Pancreas (tissue), 10 donors: ENCODE measurements at regions not wholly inside any gene's neighbourhood (a gene's known extent, or its start where the extent isn't known, plus 50 kb on each side); places are given as distances from the start of the nearest gene placed in this dataset.

ENCODE experiments used
- ATAC-seq, 4 donors: fragments of 200-7000 bp; cut with Tn5 transposase; one replicate each; pipeline versions ENCODE4 v1.8.0 to v1.9.1; 2020; ENCODE audit warnings: mild to moderate bottlenecking in 4 of 4, moderate library complexity in 4 of 4
- DNase-seq, 6 donors: peaks; one replicate each; pipeline ENCODE4 v3.0.0-alpha.2; 2020
- FAIRE-seq: peaks from 2 replicates; lab custom pipeline; 2012; peaks lifted over from hg19 to GRCh38; lab: Jason Lieb, UNC
- H3K27ac ChIP-seq, 4 donors: fragments of 200-600 bp; sonication (generic); 1 replicate in 3 of 4; 2 replicates in 1 of 4; pipeline versions ENCODE4 v1.5.0 to v1.8.0; 2020
- H3K27me3 ChIP-seq, 4 donors: fragments of 200-600 bp; one replicate each; pipeline ENCODE4 v1.8.0; 2021
- H3K36me3 ChIP-seq, 3 donors: fragments of 200-600 bp; sonication (generic) in 1 of 3; one replicate each; pipeline versions ENCODE4 v1.5.0 to v1.8.0; 2020 to 2021
- H3K4me1 ChIP-seq, 3 donors: fragments of 200-600 bp; one replicate each; pipeline ENCODE4 v1.8.0; 2021
- H3K4me3 ChIP-seq, 4 donors: fragments of 200-600 bp; sonication (generic) in 2 of 4; one replicate each; pipeline versions ENCODE4 v1.5.0 to v1.8.0; 2020 to 2021
- H3K9me3 ChIP-seq, 4 donors: fragments of 200-600 bp; one replicate each; pipeline ENCODE4 v1.8.0; 2021
- CTCF ChIP-seq, 4 donors: fragments of 200-600 bp; sonication (generic) in 3 of 4; IDR thresholded peaks; one replicate each; pipeline versions ENCODE4 v1.5.0 to v1.8.0; 2021; ENCODE audit warnings: antibody characterized with exemption in 4 of 4
- WGBS, 2 donors: extraction: QIAGEN DNeasy Blood & Tissue Kit; methylation state at CpG; one replicate each; pipeline ENCODE4 v1.1.7; 2013; 5-methylcytosine and 5-hydroxymethylcytosine counted together
- intact Hi-C, 3 donors: fragments of 100-400 bp; cut with DNase I; formaldehyde crosslinking; loops; one replicate each; pipeline versions ENCODE4 v1.11.1 to v1.14.2; 2022
- donor health status: healthy with polysubstance abuse.
- donor health status: DM: no; HTN: no; CAD: no; lungs with moderate emphysema.
- donor health status: DM: no; HTN: no; CAD: no.
- donor health status: control.
- donor health status: control.
- donor health status: Bipolar disorder and iron deficiency.
- donor health status: DM: yes; HTN: yes; CAD: no.
- donor health status: DM: no; HTN: no; CAD: no.
- donor health status: DM: no; HTN: no; CAD: no.
- donor health status: DM: yes; HTN: yes; CAD: no.

GRCh38 chr18:45560870-45561269 lies 54.4 kb upstream of the SLC14A2 start:
- FAIRE-seq (no peak), ATAC-seq (no peak), DNase-seq (no peak)
- WGBS, 2 donors = 64 to 65% methylated on average over 4 of the region's 4 CpGs
- Histone ChIP-seq H3K4me3 (no peak overlapping the region), H3K4me1 (no peaks in the 10 kb centered on the region), H3K27me3 (no peaks in the 10 kb centered on the region), H3K9me3 (no peaks in the 10 kb centered on the region), H3K27ac (no peak overlapping the region), H3K36me3 (no peaks in the 10 kb centered on the region)
- TF ChIP-seq CTCF (IDR thresholded peaks at IDR 0.05) = no peak
- intact Hi-C loops = no loop called here

- H3K27me3 ChIP-seq = no peaks in the 10 kb centered on the region
- WGBS, 2 donors = 71 to 82% methylated on average over 11 of the region's 11 CpGs
- H3K4me1 ChIP-seq = no peaks in the 10 kb centered on the region
- FAIRE-seq (no peak), ATAC-seq (no peak), DNase-seq (no peak)
- H3K36me3 ChIP-seq = no peaks in the 10 kb centered on the region
- no peak overlapping the region for H3K4me3 ChIP-seq
- intact Hi-C loops = no loop called here
- H3K9me3 ChIP-seq = no peaks in the 10 kb centered on the region
- TF ChIP-seq CTCF (IDR thresholded peaks at IDR 0.05) = no peak
- H3K27ac ChIP-seq = no peak overlapping the region
Measured at GRCh38 chr18:45562567-45563479, 52.5 kb upstream of the SLC14A2 start.

GRCh38 chr18:45565280-45565970 lies 49.9 kb upstream of the SLC14A2 start:
- FAIRE-seq (no peak), ATAC-seq (no peak), DNase-seq (no peak)
- Histone ChIP-seq H3K4me1 (peaks cover 0 to 3% (median 0%) of the 10 kb centered on the region in 3 donors), H3K27ac (no peak overlapping the region), H3K36me3 (no peaks in the 10 kb centered on the region), H3K27me3 (no peaks in the 10 kb centered on the region), H3K4me3 (no peak overlapping the region), H3K9me3 (no peaks in the 10 kb centered on the region)
- WGBS, 2 donors = 74 to 85% methylated on average over 18 to 19 of the region's 19 CpGs
- TF ChIP-seq CTCF (IDR thresholded peaks at IDR 0.05) = no peak
- intact Hi-C loops = no loop called here
